ENCODE measurements at regions not wholly inside any gene's neighbourhood (a gene's known extent, or its start where the extent isn't known, plus 50 kb on each side); places are given as distances from the start of the nearest gene placed in this dataset.

GRCh38 chr20:19824861-19825260, 66.8 kb downstream of the RIN2 start:
- WGBS (ENCODE audit: low lambda C conversion rate): 47% methylated on average over 3 of the region's 3 CpGs
- Histone ChIP-seq H3K9me3 (ENCODE audit: low read length) (no peaks in the 10 kb centered on the region), H3K79me2 (ENCODE audit: insufficient read depth, low read length) (no peaks in the 10 kb centered on the region), H3K4me2 (ENCODE audit: low read depth, low read length) (no peak overlapping the region), H3K27ac (ENCODE audit: extremely low read length, insufficient read depth, low read length) (no peak overlapping the region), H3K9ac (ENCODE audit: insufficient read depth, low read depth, low read length) (no peak overlapping the region), H3K36me3 (replicated peaks in 1 of 2; ENCODE audit: control insufficient read depth in 1 of 2, insufficient read depth in 2 of 2, low read length in 2 of 2) (no peaks in the 10 kb centered on the region), H3K27me3 (ENCODE audit: control insufficient read depth in 1 of 2, insufficient read depth in 2 of 2, low read length in 2 of 2) (no peaks in the 10 kb centered on the region), H4K20me1 (ENCODE audit: insufficient read depth, low read length) (no peaks in the 10 kb centered on the region), H2AFZ (ENCODE audit: low read length) (no peak overlapping the region), H3K4me1 (ENCODE audit: insufficient read depth, low read length) (no peaks in the 10 kb centered on the region), H3K4me3 (replicated peaks in 1 of 3; ENCODE audit: insufficient read depth in 1 of 3, low read depth in 2 of 3, low read length in 3 of 3) (no peak overlapping the region)
- ChIA-PET CTCF (ENCODE audit: low intra/inter-chr PET ratio, low total read pairs) (no interaction called here), POLR2A (no interaction called here)
- DNase-seq (ENCODE audit: low spot score) (no peak), FAIRE-seq (no peak), ATAC-seq (no peak)
- in situ Hi-C loops (cut with HindIII; ENCODE audit: extremely low pct_ligation_motif_present, low pct_unique_long_range_greater_than_20kb): no loop called here
- BruUV-seq (replicated peaks): no TSS peak
- TF ChIP-seq CBX5 (CRISPR knock-in tag; IDR thresholded peaks at IDR 0.05; ENCODE audit: borderline replicate concordance): no peak
- no peak for TF ChIP-seq POLR2AphosphoS2 (IDR thresholded peaks at IDR 0.05; ENCODE audit: low read depth, low read length)
- TF ChIP-seq ZNF609 (CRISPR knock-in tag; IDR thresholded peaks at IDR 0.05; ENCODE audit: borderline replicate concordance): no peak
- TF ChIP-seq NFE2L2 (IDR thresholded peaks at IDR 0.05; ENCODE audit: low read length): no peak
- TF ChIP-seq ZFP36L1 (CRISPR knock-in tag; IDR thresholded peaks at IDR 0.05): no peak
- no peak for TF ChIP-seq POGK (CRISPR knock-in tag; conservative IDR thresholded peaks at IDR 0.05)
- TF ChIP-seq, protein P1, sequence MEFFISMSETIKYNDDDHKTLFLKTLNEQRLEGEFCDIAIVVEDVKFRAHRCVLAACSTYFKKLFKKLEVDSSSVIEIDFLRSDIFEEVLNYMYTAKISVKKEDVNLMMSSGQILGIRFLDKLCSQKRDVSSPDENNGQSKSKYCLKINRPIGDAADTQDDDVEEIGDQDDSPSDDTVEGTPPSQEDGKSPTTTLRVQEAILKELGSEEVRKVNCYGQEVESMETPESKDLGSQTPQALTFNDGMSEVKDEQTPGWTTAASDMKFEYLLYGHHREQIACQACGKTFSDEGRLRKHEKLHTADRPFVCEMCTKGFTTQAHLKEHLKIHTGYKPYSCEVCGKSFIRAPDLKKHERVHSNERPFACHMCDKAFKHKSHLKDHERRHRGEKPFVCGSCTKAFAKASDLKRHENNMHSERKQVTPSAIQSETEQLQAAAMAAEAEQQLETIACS (CRISPR knock-in tag; IDR thresholded peaks at IDR 0.05): no peak
- no peak for TF ChIP-seq REL (CRISPR knock-in tag; conservative IDR thresholded peaks at IDR 0.05)
- TF ChIP-seq ZBTB33 (CRISPR knock-in tag; IDR thresholded peaks at IDR 0.05): no peak
- TF ChIP-seq ZNF883 (CRISPR knock-in tag; IDR thresholded peaks at IDR 0.05; ENCODE audit: not compliant biosample characterization): no peak
- TF ChIP-seq RBAK (CRISPR knock-in tag; IDR thresholded peaks at IDR 0.05): no peak
- no peak for TF ChIP-seq KDM1A (CRISPR knock-in tag; IDR thresholded peaks at IDR 0.05)
- no peak for TF ChIP-seq NFE2L1 (CRISPR knock-in tag; IDR thresholded peaks at IDR 0.05; ENCODE audit: borderline replicate concordance)
- TF ChIP-seq KDM6A (CRISPR knock-in tag; IDR thresholded peaks at IDR 0.05; ENCODE audit: low read depth): no peak
- TF ChIP-seq, protein P2, sequence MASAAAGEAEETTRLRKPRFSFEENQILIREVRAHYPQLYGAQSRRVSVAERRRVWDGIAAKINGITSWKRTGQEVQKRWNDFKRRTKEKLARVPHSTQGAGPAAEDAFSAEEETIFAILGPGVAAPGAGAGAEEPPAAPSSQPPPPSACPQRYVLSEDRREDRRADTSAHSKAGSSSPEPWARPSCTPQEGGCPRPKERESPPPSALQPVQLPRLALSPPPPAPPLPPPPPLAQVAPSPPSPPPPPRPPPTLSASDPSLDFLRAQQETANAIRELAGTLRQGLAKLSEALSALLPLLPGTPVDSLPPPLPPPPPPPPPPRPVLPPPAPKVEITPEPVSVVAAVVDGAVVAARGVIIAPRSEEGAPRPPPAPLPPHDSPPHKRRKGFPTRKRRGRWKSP (CRISPR knock-in tag; IDR thresholded peaks at IDR 0.05): no peak
- intact Hi-C loops (cut with micrococcal nuclease; ENCODE audit: unreplicated experiment): no loop called here

Data from HepG2 (cell line).